GM21526 (cell line): ENCODE measurements at regions not wholly inside any gene's neighbourhood (a gene's known extent, or its start where the extent isn't known, plus 50 kb on each side); places are given as distances from the start of the nearest gene placed in this dataset.

Experiments used
- ATAC-seq: cut with Tn5 transposase; IDR thresholded peaks from one replicate; pipeline ENCODE4 v1.9.1; 2021; ENCODE audit warnings: moderate library complexity; ENCODE audit not compliant: unreplicated experiment, low FRiP score

DNA sequence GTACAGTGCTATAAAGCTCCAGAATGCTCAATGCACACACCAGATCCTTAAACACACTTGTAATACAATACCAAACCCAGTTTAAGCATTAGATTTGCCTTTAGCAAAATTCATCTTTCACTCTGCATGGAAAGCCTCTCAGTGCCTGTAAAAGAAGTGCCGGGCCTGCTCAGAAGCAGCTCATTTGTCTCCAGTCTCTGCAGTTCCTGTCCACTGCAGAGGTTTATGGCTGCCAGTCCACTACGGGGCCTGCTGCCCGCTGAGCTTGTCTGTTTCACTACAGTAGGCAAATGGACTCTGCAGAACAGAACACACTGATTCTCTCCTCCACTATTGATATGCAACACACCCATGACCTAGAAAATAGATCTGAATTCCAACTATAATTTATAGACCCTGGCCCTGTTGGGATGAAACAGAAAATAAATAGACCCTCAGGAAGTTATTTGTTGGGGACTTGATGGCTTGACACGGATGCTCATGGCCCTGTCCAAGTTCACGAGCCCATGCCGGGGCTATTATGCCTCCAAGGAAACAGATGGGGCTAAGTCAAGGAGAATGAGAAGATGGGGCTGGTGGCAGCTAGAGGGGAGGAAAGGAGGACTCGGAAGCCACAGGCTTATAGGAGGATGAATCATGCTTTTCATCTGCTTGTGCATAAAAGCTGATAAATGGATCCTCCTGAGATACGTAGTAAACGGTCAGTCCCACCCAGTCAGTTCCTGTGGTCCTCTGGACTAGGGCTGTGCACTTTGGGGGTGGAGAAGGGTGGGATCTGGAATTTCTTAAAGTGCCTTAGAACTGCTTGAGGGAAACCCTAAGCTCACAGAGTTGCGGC, 416.8 kb upstream of the TENM4 start:
- ATAC-seq = no peak

DNA sequence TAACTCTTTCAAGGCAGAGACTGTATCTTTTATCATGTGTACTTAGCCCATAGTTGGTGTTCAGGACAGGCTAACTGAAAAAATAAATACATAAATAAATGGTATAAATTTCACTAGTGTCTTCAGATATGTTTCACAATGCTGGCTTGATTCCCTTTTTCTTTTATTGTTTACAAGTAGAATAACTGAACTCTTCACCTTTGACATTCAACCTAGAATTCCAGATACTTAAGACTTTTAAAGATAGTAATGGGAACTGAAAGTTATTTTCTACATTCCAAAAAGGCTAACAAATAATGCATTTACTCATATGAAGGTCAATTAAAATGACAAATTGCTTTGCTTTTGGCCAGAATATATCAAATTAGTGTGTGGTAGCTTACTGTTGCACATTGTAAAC, 411.3 kb upstream of the TENM4 start:
- ATAC-seq = no peak

DNA sequence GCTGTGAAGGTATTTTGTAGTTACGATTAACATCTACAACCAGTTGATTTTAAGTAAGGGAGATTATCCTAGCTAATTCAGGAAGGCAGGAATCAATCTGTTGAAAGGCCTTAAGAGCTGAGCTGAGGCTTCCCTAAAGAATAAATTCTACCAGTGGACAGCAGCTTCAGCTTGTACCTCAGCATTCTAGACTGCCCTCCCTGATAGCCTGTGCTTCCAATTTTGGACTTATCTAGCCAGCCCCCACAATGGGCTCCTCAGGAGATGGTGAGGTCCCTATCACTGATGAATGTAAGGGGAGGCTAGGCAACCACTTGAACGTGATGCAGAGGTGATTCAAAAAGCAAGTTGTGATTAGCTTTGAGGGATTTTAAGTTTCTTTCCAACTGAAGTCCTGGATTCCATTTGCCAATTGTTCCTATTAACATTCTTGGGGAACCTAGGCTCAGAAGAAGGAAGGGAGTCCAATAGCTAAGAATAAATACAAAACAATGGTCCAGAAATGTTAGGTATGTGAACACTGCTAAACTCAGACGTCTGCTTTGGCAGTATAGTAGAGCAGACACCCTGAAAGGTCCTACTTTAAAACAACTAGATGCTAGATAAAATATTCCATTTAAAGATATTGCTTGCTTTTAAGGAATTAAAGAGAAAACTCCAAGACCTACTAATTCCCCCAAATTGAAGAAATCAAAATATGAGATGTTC, 404.3 kb upstream of the TENM4 start:
- ATAC-seq = no peak

DNA sequence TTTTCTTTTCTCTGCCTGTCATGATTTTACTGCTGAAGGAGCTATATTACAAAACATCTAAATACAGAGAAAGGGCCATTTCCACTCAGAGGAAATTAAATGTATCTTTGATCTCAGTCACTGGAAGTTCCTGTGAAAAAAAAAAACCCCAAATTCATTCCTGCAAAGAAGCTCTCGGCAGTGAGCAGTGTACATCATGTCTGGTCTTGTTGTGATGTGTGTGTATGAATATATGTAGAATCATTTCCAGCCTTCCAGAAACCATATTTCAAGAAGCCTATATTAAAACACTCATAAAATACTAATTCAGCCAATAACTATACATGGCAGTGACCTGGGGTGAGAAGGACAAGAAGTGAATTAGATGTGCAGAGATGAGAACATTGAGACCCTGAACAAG, 393.2 kb upstream of the TENM4 start:
- ATAC-seq = no peak

DNA sequence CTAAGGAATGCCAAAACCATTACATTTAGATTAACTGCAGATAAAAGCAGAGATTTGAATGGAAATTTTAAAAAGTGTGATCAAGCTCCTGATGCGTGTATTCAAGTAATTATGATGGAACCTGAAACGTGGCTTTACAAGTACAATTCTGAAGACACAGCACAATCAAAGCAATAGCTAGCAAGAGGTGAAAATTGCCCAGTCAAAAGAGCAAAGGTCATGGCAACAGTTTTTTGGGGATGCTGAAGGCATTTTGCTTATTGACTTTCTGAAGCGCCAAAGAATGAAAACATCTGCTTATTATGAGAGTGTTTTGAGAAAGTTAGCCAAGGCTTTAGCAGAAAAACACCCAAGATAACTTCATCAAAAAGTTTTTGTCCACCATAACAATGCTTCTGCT, 389.6 kb upstream of the TENM4 start:
- no peak for ATAC-seq

DNA sequence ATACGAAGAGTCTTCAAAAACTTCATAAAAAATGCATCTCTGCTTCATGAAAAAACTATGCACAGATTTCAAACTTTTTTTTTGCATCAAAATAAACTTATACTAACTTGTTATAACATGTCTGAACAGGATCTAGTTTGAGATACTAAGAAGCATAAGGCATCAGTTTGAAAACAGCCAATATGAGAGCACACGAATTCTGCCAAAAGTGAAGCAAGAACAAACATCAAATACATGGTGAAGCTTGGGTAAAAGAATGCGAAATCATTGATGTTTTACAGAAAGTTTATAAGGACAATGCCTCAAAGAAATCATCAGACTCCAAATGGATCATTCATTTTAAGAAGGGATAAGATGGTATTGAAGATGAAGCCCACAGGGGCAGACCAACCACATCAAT, 389.1 kb upstream of the TENM4 start:
- ATAC-seq = no peak

DNA sequence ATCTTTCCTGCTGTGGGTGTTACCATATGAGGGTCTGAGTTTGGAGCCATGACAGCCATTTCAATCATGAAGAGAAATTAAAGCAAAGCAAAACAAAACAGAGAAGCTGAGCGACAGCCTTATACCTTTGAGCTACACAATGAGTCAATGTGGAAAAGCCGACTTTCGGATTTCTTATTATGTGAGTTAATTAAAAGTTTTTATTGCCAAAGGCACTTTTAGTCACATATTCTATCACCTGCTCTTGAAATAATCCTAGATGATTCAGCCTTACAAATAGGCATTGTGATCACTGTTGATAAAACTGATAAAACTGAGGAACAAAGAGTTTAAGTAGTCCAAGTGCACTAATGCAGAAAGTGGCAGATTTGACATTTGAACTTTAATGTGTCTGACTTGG, 381.9 kb upstream of the TENM4 start:
- no peak for ATAC-seq

DNA sequence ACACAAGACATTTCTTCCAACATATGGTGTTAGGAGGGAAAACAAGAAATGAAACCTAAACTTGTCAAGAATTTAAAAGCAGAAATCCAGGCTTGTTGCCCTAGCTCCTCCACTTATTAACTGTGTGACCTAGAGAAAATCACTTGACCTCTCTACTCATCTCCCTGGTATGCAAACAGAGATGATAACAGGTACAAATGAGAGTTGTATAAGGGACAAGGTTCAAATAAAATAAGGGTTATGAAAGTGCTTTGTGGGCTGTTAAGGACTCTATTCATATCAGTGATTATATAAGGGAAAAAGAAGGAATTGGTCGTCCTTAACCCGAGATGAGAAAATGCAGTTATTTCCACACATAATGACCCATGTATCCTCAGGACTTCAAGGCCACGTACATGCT, 372.7 kb upstream of the TENM4 start:
- ATAC-seq = no peak

DNA sequence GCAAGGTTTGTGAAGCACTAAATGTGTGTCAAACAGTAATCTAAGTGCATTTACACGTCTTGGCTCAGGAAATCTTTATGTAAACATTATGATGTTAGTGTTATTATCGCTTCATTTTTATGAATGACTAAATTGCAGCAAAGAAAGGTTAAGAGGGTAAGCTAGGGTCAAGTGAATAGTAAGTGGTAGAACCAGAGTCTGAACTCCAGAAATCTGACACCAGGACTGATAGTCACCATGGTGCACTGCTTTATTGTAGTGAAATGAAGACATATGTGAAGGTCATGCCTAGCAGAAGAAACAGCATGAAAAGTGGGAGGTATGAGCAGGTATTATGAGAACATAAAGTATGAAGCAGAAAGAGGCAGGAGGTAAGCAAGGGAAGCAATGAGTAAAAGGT, 368.7 kb upstream of the TENM4 start:
- ATAC-seq = no peak

DNA sequence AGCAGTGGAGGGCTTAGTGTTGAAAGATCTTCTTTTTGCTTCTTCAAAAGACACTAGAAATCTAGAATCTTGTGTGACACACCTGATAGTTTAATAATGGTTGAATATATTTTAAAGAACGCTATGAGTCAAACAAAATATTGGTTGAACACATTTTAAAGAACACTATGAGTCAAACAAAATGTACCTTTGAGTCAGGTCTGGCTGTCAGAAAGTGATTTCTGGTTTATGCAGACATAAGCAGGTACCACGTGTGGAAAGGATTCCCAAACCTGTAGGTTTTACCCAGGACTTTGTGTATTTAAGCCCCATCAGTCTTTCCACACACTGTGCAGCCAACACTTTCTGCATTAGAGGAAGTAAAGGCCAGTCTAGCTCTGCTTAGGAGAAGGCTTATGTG, 366.7 kb upstream of the TENM4 start:
- no peak for ATAC-seq

DNA sequence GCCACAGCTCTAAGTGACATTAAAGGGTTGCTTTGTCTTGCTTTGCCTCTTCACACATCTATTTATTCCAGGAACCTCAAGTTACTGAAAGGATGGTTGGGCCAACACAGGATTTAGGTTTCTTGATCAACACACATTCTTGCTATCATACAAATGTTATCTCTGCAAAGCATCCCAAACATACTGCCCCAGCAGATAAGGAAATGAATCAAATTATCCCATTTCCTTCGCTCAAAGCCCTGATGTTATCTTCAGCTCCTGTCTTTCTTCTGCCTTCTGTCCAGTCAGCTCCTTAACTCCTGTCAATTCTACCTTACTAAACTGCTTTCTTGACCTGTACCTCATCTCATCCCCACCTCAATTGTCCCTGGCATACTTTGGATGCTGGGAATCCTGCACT, 355.9 kb upstream of the TENM4 start:
- ATAC-seq = no peak

DNA sequence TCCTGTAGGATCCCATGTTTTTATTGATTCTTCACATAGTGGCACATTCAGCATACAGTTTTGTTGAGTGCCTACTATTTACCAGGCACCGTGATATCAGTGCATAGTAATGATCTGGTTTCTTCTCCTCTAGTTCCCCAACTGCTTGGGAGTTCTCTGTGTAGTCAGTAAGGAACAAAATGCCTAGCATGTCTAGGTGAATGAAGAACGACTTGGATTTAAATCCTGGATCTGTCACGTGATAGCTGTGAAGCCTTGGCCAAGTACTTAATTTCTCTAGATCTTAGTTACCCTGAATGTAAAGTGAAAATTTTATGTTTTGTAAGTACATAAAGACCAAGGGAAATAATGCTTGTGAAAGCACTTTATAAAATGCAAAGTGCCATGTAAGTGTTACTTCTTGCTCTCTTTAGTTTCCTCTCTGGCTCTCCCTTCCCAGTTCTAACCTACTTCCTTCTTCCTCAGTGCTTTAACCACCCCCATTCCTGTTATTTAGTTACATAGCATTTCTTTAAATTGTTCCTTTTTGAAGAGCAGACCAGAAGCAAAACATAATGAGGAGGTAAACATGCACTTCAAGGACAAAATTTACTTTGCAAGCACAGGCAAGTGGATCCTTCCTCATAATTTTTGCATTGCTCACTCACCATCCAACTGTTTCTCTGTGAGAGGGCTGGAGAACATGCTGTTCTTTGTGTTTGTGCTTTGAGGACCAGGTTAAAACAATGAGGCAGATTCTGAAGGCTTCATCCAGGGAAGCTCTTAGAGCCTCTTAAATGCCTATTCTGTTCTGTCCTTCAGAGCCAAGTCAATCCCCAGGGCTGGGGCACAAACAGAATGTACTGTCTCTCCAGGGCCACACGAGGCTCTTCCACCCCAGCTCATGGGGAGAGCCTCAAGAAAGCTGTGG, 353.9 kb upstream of the TENM4 start:
- no peak for ATAC-seq

DNA sequence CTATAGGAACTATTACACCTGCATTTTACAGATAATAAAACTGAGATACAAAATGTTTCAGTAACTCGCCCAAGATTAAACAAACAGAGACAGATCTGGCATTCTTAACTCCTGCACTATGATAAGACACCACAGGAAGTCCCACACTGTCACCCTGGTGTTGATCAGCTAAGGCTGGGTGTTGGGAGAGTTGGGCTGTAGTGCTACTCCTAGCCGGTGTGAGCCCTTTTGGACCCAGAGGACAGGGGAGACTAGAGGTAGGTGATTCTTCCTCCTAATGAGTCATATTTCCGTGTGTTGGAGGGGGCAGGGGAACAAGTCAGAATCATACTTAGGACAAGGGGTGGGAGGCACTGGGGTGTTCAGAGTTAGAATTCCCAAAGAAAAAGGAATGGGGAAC, 353.2 kb upstream of the TENM4 start:
- no peak for ATAC-seq

DNA sequence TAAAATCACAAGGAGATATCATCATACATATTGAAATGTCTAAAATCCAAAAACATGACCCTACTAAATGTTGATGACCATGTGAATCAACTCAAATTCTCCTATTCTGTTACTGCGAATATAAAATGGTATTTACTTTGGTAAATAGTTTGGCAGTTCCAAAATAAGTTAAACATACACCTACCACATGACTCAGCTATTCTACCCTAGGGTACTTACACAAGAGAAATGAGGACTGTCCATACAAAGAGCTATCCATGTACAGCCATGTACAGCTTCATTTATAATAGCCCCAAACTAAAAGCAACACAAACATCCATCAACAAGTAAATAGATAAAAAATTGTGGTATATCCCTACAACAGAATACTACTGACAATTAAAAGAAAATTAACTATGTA, 346.1 kb upstream of the TENM4 start:
- ATAC-seq = no peak

DNA sequence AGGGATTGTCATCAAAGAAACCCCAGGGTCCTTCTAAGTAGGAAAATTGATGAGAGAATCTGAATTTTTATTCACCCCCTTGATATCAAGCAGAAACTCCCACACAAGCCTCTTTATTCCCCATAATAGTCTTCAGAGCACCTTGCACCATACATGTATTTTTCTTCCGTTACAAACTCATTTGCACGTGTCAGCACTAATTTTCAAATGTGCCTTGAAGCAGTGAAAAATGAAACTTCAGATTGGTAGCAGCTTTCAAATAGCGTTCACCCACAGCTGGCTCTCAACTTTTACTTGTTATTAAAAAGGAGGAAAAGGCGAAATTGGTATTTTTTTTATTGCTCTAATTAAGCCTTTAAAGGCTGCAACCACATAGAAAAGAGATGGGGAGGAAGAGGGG, 343.0 kb upstream of the TENM4 start:
- ATAC-seq = no peak

DNA sequence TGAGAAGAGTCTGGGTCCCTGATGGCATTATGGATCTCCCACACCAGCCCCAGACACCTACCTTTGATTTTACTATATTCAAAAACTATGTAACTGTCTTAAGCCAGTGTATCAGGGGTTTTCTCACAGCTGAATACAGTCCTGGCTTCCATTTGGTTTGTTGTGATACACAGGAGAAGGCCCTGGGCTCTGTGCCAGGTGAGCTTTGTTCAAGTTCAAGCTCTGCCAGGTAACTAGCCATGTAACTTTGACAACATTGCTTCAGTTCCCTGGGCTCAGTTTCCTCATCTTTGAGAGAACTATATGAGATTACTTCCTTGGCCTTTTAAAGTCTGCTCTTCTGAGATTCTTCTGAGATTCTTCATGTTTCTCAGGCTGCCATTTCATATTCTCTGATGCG, 327.5 kb upstream of the TENM4 start:
- no peak for ATAC-seq

DNA sequence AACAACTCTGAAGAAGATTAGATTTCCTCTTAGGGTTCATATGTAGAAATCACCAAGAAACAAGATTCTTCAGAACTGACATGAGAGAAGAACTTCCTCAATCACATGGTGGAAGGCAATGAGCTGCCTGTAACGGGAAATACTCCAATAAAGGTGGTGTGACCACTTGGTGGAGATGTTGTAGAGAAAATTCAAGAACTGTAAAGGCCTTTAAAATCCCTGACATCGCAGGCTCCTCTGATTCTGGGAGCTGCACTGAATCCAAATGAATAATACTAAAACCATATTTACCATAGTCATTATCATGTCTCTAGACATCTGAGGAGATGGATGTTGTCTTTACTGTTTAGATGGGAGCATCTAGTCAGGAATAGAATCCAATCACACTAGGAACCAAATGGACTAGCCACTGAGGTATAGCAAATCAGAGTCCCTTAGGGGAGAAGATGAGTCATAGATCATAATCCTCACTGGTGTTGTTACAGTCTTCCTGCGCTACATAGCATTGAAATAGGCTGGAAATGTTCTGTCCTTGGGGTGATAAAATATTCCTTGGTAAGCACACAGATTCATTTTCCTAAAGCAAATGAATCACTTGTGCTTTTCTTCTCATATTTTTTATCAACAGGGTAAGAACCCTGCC, 321.6 kb upstream of the TENM4 start:
- no peak for ATAC-seq

DNA sequence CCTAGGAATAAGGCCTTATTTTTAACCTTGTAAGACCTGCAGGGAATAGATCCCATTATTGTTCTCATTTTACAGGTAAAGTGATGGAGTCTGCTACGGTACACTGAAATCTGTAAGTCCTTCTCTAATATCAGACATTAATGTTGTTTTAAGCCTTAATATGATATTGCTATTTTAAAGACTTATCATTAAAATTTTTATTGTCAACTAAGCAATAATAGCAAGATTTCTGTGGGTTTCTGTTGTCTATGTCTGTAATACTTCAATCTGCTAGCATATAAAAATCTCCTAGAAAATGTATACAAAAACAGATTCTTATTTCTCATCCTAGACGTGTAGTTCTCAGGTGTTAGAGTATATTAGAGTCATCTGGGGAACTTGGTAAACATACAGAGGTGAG, 317.5 kb upstream of the TENM4 start:
- ATAC-seq = no peak

DNA sequence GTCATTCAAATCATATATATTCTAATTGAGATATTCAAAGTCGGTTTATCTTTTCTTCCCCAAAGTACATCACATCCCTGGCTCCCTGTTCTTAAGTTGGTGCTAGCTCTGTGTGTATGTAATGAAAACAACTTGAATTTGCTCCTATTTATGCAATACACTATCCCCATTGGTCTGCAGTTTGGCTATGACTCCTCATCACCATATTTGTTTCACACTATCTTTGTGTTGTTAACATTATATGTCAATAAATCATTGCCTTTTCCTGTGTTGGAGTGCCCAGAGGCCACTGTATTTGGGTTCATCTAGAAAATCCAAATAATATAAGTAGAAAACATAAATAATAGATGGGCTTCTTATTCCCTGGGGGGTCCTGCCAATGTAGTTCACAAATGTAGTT, 306.6 kb upstream of the TENM4 start:
- ATAC-seq = no peak

DNA sequence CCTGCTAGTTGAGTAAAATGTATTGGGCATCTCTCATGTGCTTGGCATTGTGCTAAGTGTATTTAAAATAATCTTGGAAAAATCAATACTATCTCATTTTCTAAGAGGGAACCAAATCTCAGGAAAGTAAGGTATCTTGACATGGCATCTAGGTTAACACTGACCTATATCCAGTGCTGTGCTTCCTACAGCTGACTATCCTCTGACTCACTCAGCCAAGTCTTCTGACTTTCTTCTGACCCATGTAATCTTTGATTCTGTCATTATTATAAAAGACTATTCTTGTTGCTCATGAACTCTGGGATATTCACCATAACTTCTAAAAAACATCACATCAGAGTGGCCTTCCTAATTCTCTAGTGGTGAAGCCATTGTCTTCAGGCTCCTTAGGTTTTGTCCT, 304.1 kb upstream of the TENM4 start:
- ATAC-seq = no peak

DNA sequence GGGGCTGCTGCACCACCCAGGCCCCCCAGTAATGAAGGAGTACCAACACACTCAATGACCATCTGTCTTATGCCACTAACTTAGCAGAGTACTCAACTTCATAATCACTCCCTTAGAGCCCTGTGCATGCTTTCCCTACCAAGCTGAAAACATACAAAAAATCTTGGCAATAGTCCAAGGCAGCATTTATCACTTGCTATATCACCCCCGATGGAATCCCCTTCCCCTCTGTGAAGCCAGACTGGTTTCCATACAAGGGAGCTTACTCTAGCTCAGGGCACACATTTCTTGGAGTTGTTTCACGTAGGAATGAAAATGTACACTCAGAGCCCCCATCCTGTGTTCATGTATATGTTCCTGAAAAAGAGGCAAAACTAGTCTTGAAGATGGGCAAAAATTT, 301.3 kb upstream of the TENM4 start:
- ATAC-seq = no peak
